Right cardiac atrium (tissue), 5 donors: ENCODE measurements at regions not wholly inside any gene's neighbourhood (a gene's known extent, or its start where the extent isn't known, plus 50 kb on each side); places are given as distances from the start of the nearest gene placed in this dataset.

ENCODE experiments used
- ATAC-seq, 2 donors: fragments of 200-7000 bp; cut with Tn5 transposase; one replicate each; pipeline versions ENCODE4 v1.8.0 to v1.9.1; 2020; ENCODE audit warnings: moderate library complexity in 2 of 2, mild to moderate bottlenecking in 1 of 2
- DNase-seq, 3 donors: peaks; one replicate each; pipeline ENCODE4 v3.0.0-alpha.2; 2020
- H3K27ac ChIP-seq: one replicate; pipeline ENCODE4 v1.5.1; 2013; ENCODE audit warnings: mild to moderate bottlenecking, low read length, control low read depth, moderate library complexity
- H3K27me3 ChIP-seq: one replicate; pipeline ENCODE4 v1.6.1; 2013; ENCODE audit not compliant: control insufficient read depth, insufficient read depth
- H3K4me1 ChIP-seq: one replicate; pipeline ENCODE4 v1.6.1; 2013; ENCODE audit warnings: low read length; ENCODE audit not compliant: control insufficient read depth, insufficient read depth
- H3K4me3 ChIP-seq: one replicate; pipeline ENCODE4 v1.5.1; 2013; ENCODE audit warnings: low read length, control low read depth
- H3K9me3 ChIP-seq: one replicate; pipeline ENCODE4 v1.6.1; 2013; ENCODE audit warnings: low read length; ENCODE audit not compliant: control insufficient read depth
- WGBS: extraction: QIAGEN DNeasy Blood & Tissue Kit; methylation state at CpG from one replicate; pipeline ENCODE4 v1.1.7; 2013; 5-methylcytosine and 5-hydroxymethylcytosine counted together
- intact Hi-C, 4 donors: fragments of 100-400 bp; cut with DNase I; formaldehyde crosslinking; loops; one replicate each; pipeline versions ENCODE4 v1.11.0 to v1.14.0; 2022 to 2023
- donor health status: healthy with polysubstance abuse.
- donor health status: DM: no; HTN: yes; CAD: no.
- donor health status: DM: no; HTN: no; CAD: no.
- donor health status: DM: no; HTN: yes; CAD: no; lungs with severe emphysema.
- donor health status: DM: yes; HTN: yes; CAD: no.

DNA sequence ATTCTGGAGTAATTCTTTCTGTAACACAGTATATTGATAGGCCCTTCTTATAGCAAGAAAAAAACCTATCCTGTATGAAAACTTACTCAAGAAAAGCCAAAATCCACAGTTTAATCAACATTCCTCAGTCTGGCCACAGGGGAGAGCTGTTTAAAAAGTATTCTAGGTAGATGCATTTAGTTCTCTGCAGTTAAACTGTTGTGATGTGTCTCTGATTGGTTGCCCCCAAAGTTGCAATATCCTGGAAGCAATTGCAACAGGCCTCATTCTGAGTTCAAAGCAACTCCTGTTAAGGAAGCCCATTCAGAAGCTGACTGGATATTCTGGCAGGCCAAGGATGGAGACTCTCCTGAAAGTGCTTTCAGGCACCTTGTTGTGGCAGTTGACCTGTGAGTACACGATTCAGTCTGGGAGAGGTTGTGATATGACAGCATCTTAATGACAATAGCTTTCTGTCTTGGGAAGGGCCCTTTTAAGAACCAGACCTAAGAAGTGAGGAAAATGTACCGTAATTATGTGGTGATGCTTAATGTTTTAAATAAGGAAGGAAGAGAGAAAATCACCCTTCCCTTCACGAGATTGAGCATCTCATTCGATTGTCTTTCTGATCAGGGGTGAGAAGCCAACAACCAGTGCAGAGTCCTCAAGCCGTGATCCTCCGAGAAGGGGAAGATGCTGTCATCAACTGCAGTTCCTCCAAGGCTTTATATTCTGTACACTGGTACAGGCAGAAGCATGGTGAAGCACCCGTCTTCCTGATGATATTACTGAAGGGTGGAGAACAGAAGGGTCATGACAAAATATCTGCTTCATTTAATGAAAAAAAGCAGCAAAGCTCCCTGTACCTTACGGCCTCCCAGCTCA is 420.7 kb downstream of the DAD1 start:
- no peak for DNase-seq
- ATAC-seq: no peak
- Histone ChIP-seq H3K4me1 (no peaks in the 10 kb centered on the region), H3K27ac (no peak overlapping the region), H3K27me3 (no peaks in the 10 kb centered on the region), H3K9me3 (no peaks in the 10 kb centered on the region), H3K4me3 (no peak overlapping the region)
- intact Hi-C loops: no loop called here
- 85% methylated on average over 8 of the region's 8 CpGs for WGBS

GRCh38 chr14:22164616-22165015 is 424.4 kb downstream of the DAD1 start:
- Histone ChIP-seq H3K4me1 (no peaks in the 10 kb centered on the region), H3K27me3 (no peaks in the 10 kb centered on the region), H3K27ac (no peak overlapping the region), H3K9me3 (no peaks in the 10 kb centered on the region), H3K4me3 (no peak overlapping the region)
- intact Hi-C loops: no loop called here
- WGBS: 47% methylated on average over 3 of the region's 3 CpGs
- ATAC-seq: no peak
- DNase-seq: no peak

GRCh38 chr14:22163051-22163450 is 426.0 kb downstream of the DAD1 start:
- no peak overlapping the region for H3K4me3 ChIP-seq
- intact Hi-C loops: no loop called here
- ATAC-seq: no peak
- no peaks in the 10 kb centered on the region for H3K27me3 ChIP-seq
- no peaks in the 10 kb centered on the region for H3K9me3 ChIP-seq
- DNase-seq: no peak
- no peaks in the 10 kb centered on the region for H3K4me1 ChIP-seq
- no peak overlapping the region for H3K27ac ChIP-seq

DNA sequence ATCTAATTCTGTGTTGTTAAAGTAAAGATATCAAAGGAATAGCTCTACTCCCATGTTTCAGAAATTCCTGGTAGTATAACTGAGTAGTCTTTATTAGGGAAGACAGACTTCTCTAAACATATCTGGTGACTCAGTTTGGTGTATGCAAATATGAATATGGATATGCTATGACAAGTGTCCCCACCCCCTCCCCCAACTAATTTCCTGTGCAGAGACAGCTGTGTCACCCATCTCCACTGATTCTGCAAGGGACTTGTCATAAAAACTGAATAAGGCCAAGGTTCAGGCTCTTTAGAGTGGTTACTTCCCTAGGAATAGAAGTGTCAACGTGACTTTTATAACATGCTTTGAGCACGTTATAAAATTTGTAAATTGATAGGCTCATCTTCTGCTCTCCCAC is 429.1 kb downstream of the DAD1 start:
- Histone ChIP-seq H3K27ac (no peak overlapping the region), H3K27me3 (no peaks in the 10 kb centered on the region), H3K4me3 (no peak overlapping the region), H3K9me3 (no peaks in the 10 kb centered on the region), H3K4me1 (no peaks in the 10 kb centered on the region)
- 66% methylated on average over 2 of the region's 2 CpGs for WGBS
- ATAC-seq (no peak), DNase-seq (no peak)
- intact Hi-C loops: no loop called here

DNA sequence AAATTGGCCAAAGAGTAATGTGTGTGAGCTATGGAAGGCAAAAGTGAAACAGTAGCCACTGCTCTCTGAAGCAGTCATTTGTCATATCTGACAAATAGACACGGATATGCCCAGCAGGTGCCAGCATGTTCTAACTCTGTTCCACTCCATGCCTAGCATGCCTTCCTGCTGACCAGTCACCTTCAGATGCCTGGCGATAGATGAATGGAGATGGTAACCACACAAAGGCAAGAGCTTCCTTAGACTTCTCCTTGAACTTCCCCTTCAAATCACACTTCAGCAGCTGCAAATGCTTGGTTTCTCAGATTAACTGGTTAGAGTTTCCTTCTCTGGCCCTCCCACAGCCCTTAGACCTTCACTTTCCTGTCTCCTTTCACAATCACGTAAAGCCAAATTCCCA is 429.9 kb downstream of the DAD1 start:
- 68% methylated on average over 3 of the region's 3 CpGs for WGBS

DNA sequence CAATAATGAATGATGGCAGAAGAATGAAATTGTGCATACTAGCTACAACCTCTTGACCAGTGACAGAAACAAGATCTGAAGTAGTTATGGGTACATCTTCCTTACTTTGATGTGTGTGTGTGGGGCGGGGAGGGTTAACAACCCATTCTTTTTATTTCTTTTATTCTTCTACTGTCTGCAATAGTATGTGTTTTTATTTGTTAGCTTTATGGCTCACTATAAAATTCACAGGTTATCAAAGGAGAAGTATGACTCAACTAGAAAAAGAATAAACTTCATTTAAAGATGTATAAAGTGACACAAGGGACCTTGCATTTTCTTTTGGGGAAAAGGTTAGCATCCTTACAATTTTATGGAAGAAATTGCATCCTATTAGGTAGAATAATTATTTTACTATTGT is 430.5 kb downstream of the DAD1 start:
- no peak overlapping the region for H3K27ac ChIP-seq
- DNase-seq: no peak
- ATAC-seq: no peak
- 91% methylated on average over 1 of the region's 1 CpG for WGBS
- no peaks in the 10 kb centered on the region for H3K27me3 ChIP-seq
- H3K4me3 ChIP-seq: no peak overlapping the region
- H3K4me1 ChIP-seq: no peaks in the 10 kb centered on the region
- H3K9me3 ChIP-seq: no peaks in the 10 kb centered on the region
- intact Hi-C loops: no loop called here

More for the DNA sequence above, 429.9 kb downstream of the DAD1 start:
- Histone ChIP-seq H3K27ac (no peak overlapping the region), H3K27me3 (no peaks in the 10 kb centered on the region), H3K4me1 (no peaks in the 10 kb centered on the region), H3K9me3 (no peaks in the 10 kb centered on the region), H3K4me3 (no peak overlapping the region)
- no peak for DNase-seq
- ATAC-seq: no peak
- intact Hi-C loops: no loop called here

DNA sequence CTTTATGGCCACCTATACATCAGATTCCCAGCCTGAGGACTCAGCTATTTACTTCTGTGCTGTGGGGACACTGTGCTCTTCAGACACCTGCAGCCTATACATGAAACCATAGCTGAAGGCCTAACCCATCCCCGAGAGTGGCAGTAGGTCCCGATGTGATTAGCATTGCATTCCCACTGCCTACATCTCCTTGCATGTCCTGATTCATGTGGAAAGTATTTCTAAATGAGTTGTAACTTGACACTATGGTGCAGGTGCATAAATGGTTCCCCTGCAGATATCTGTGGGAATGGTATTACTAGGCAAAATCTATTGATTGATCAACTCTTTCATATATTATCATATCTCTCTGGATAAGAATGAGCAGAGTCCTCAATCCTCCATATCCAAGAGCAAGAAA is 433.5 kb downstream of the DAD1 start:
- DNase-seq: no peak
- H3K27ac ChIP-seq: no peak overlapping the region
- 88% methylated on average over 2 of the region's 2 CpGs for WGBS
- H3K4me1 ChIP-seq: no peaks in the 10 kb centered on the region
- peaks cover 2% of the 10 kb centered on the region for H3K9me3 ChIP-seq
- no peaks in the 10 kb centered on the region for H3K27me3 ChIP-seq
- no peak for ATAC-seq
- intact Hi-C loops: no loop called here
- no peak overlapping the region for H3K4me3 ChIP-seq

DNA sequence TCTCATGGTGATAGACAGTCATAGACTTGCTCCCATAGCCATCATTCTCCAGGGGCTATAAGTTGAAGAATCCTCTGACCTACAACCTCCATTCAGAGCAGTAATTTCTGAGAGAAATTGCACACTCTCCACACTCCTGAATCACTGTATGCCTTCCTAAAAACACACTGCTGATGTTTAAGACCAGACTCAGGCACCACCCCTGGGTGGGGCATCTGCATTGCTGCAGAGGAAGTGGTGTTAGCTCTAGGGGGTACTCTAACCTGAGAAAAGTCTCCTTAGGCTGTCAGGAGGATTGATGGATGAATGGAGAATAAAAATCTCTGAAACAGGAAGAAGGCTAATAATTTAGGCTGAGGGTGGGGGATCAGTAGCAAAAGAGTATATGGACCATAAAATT is 436.1 kb downstream of the DAD1 start:
- no peak for DNase-seq
- ATAC-seq: no peak
- no peaks in the 10 kb centered on the region for H3K27me3 ChIP-seq
- peaks cover 2% of the 10 kb centered on the region for H3K9me3 ChIP-seq
- no peak overlapping the region for H3K27ac ChIP-seq
- no peak overlapping the region for H3K4me3 ChIP-seq
- H3K4me1 ChIP-seq: no peaks in the 10 kb centered on the region
- intact Hi-C loops: no loop called here

GRCh38 chr14:22152161-22152870 is 436.7 kb downstream of the DAD1 start:
- intact Hi-C loops: no loop called here
- H3K4me3 ChIP-seq: no peak overlapping the region
- peaks cover 2% of the 10 kb centered on the region for H3K9me3 ChIP-seq
- DNase-seq: no peak
- H3K27me3 ChIP-seq: no peaks in the 10 kb centered on the region
- ATAC-seq: no peak
- 58% methylated on average over 3 of the region's 3 CpGs for WGBS
- no peaks in the 10 kb centered on the region for H3K4me1 ChIP-seq
- no peak overlapping the region for H3K27ac ChIP-seq

DNA sequence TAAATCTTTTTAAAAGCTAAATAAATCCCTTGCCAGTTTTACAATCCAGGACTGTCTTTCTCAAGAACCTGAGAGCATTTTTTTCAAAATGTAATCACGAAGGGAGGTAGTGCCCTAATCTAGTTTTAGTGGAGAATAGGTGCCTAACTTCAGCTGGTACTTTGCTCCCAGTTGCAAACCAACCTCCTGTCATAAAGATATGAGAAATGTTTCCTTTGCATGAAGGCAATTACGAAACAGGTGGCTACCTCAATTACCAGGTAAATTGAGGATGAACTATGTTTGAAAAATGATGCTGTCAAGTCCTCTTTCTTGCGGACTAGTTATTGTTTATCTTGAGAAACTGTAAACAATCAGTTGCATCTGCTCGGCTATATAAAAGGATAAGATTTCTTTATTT is 437.9 kb downstream of the DAD1 start:
- no peak overlapping the region for H3K4me3 ChIP-seq
- DNase-seq (no peak), ATAC-seq (no peak)
- H3K9me3 ChIP-seq: peaks cover 2% of the 10 kb centered on the region
- H3K4me1 ChIP-seq: no peaks in the 10 kb centered on the region
- 78% methylated on average over 4 of the region's 4 CpGs for WGBS
- intact Hi-C loops: no loop called here
- H3K27ac ChIP-seq: no peak overlapping the region
- H3K27me3 ChIP-seq: no peaks in the 10 kb centered on the region

- Histone ChIP-seq H3K9me3 (peaks cover 2% of the 10 kb centered on the region), H3K27me3 (no peaks in the 10 kb centered on the region), H3K4me1 (no peaks in the 10 kb centered on the region), H3K27ac (no peak overlapping the region), H3K4me3 (no peak overlapping the region)
- ATAC-seq: no peak
- no peak for DNase-seq
- 78% methylated on average over 3 of the region's 3 CpGs for WGBS
- intact Hi-C loops: no loop called here
Observed at GRCh38 chr14:22149058-22149457, 440.0 kb downstream of the DAD1 start.
